ENCODE measurements at regions not wholly inside any gene's neighbourhood (a gene's known extent, or its start where the extent isn't known, plus 50 kb on each side); places are given as distances from the start of the nearest gene placed in this dataset.

GRCh38 chr10:36451391-36451970 is 673.9 kb upstream of the ANKRD30A start:
- Histone ChIP-seq H3K9ac (ENCODE audit: insufficient read depth in 1 of 2, low read length in 2 of 2) (no peak overlapping the region), H3K4me1 (ENCODE audit: control insufficient read depth in 5 of 5, insufficient read depth in 5 of 5, low read length in 5 of 5) (peaks cover 0 to 7% (median 3%) of the 10 kb centered on the region in 5 donors), H3K36me3 (ENCODE audit: control insufficient read depth in 4 of 4, insufficient read depth in 4 of 4, low read length in 4 of 4) (no peaks in the 10 kb centered on the region), H3K27me3 (ENCODE audit: control insufficient read depth in 3 of 3, insufficient read depth in 3 of 3, low read length in 2 of 3) (no peaks in the 10 kb centered on the region), H3K4me3 (no peak overlapping the region), H3K27ac (ENCODE audit: low read depth in 1 of 2, low read length in 1 of 2) (no peak overlapping the region), H3K9me3 (ENCODE audit: control insufficient read depth in 4 of 4, insufficient read depth in 3 of 4, low read length in 3 of 4) (no peaks in the 10 kb centered on the region)
- ATAC-seq (ENCODE audit: insufficient read depth, low FRiP score) (no peak), DNase-seq (no peak)
- TF ChIP-seq CTCF (IDR thresholded peaks at IDR 0.05; ENCODE audit: control extremely low read depth, extremely low read depth): no peak
- WGBS, 2 donors: 95 to 96% methylated on average over 8 of the region's 8 CpGs

GRCh38 chr10:36450380-36450779 is 675.0 kb upstream of the ANKRD30A start:
- no peaks in the 10 kb centered on the region for H3K27me3 ChIP-seq (ENCODE audit: control insufficient read depth in 3 of 3, insufficient read depth in 3 of 3, low read length in 2 of 3)
- no peak overlapping the region for H3K4me3 ChIP-seq
- peak overlapping the region in 1 of 2 donors; percentile 78 for H3K27ac ChIP-seq (ENCODE audit: low read depth in 1 of 2, low read length in 1 of 2)
- peak; percentile 27 for ATAC-seq (ENCODE audit: insufficient read depth, low FRiP score)
- H3K36me3 ChIP-seq (ENCODE audit: control insufficient read depth in 4 of 4, insufficient read depth in 4 of 4, low read length in 4 of 4): no peaks in the 10 kb centered on the region
- no peak overlapping the region for H3K9ac ChIP-seq (ENCODE audit: insufficient read depth in 1 of 2, low read length in 2 of 2)
- H3K9me3 ChIP-seq (ENCODE audit: control insufficient read depth in 4 of 4, insufficient read depth in 3 of 4, low read length in 3 of 4): no peaks in the 10 kb centered on the region
- DNase-seq: no peak
- WGBS, 2 donors: 58 to 76% methylated on average over 8 of the region's 8 CpGs
- peaks cover 0 to 7% (median 3%) of the 10 kb centered on the region in 5 donors for H3K4me1 ChIP-seq (ENCODE audit: control insufficient read depth in 5 of 5, insufficient read depth in 5 of 5, low read length in 5 of 5)
- TF ChIP-seq CTCF (IDR thresholded peaks at IDR 0.05; ENCODE audit: control extremely low read depth, extremely low read depth): no peak

- DNase-seq: peak in 1 of 3 donors; percentile 30
- no peak overlapping the region for H3K9ac ChIP-seq (ENCODE audit: insufficient read depth in 1 of 2, low read length in 2 of 2)
- 67 to 73% methylated on average over 11 of the region's 11 CpGs for WGBS, 2 donors
- no peaks in the 10 kb centered on the region for H3K27me3 ChIP-seq (ENCODE audit: control insufficient read depth in 3 of 3, insufficient read depth in 3 of 3, low read length in 2 of 3)
- no peak for TF ChIP-seq CTCF (IDR thresholded peaks at IDR 0.05; ENCODE audit: control extremely low read depth, extremely low read depth)
- H3K36me3 ChIP-seq (ENCODE audit: control insufficient read depth in 4 of 4, insufficient read depth in 4 of 4, low read length in 4 of 4): no peaks in the 10 kb centered on the region
- no peak overlapping the region for H3K27ac ChIP-seq (ENCODE audit: low read depth in 1 of 2, low read length in 1 of 2)
- no peaks in the 10 kb centered on the region for H3K9me3 ChIP-seq (ENCODE audit: control insufficient read depth in 4 of 4, insufficient read depth in 3 of 4, low read length in 3 of 4)
- peaks cover 0 to 7% (median 3%) of the 10 kb centered on the region in 5 donors for H3K4me1 ChIP-seq (ENCODE audit: control insufficient read depth in 5 of 5, insufficient read depth in 5 of 5, low read length in 5 of 5)
- H3K4me3 ChIP-seq: no peak overlapping the region
- ATAC-seq (ENCODE audit: insufficient read depth, low FRiP score): no peak
Observed at GRCh38 chr10:36448760-36449691, 676.4 kb upstream of the ANKRD30A start.
